Stomach (tissue), 8 donors: ENCODE measurements at regions not wholly inside any gene's neighbourhood (a gene's known extent, or its start where the extent isn't known, plus 50 kb on each side); places are given as distances from the start of the nearest gene placed in this dataset.
A peak's percentile ranks its signal among the peaks of the same experiment; 100 is the strongest.

Experiments used
- DNase-seq, 2 donors: peaks; one replicate each; pipeline versions ENCODE4 v3.0.0 to v3.0.0-alpha.2; 2013 to 2019
- H3K27ac ChIP-seq, 5 donors: fragments of 200-600 bp in 4 of 5; sonication (generic) in 4 of 5; one replicate each; pipeline ENCODE4 v1.5.1; 2013 to 2019; ENCODE audit warnings: mild to moderate bottlenecking in 1 of 5, moderate library complexity in 1 of 5
- H3K27me3 ChIP-seq, 3 donors: fragments of 200-600 bp; sonication (generic); one replicate each; pipeline ENCODE4 v1.5.1; 2017 to 2019; ENCODE audit warnings: mixed run types in 1 of 3
- H3K36me3 ChIP-seq, 4 donors: fragments of 200-600 bp; sonication (generic); 1 replicate in 3 of 4; 2 replicates in 1 of 4; pipeline ENCODE4 v1.5.1; 2016 to 2019
- H3K4me1 ChIP-seq, 4 donors: fragments of 200-600 bp; sonication (generic); one replicate each; pipeline ENCODE4 v1.5.1; 2016 to 2019
- H3K4me3 ChIP-seq, 4 donors: fragments of 200-600 bp; sonication (generic) in 3 of 4; one replicate each; pipeline ENCODE4 v1.5.1; 2016 to 2019; ENCODE audit warnings: mild to moderate bottlenecking in 1 of 4
- H3K9me3 ChIP-seq, 4 donors: fragments of 200-600 bp; sonication (generic); one replicate each; pipeline ENCODE4 v1.5.1; 2016 to 2019
- EP300 ChIP-seq: sonication (generic); formaldehyde crosslinking; IDR thresholded peaks from one replicate; pipeline ENCODE4 v1.6.1; 2017; ENCODE audit warnings: antibody characterized with exemption
- POLR2A ChIP-seq, 4 donors: fragments of 450-650 bp; IDR thresholded peaks; one replicate each; pipeline ENCODE4 v1.6.1; 2016; ENCODE audit warnings: antibody characterized with exemption in 4 of 4, control low read depth in 2 of 4, mild to moderate bottlenecking in 1 of 4, moderate library complexity in 1 of 4
- POLR2AphosphoS5 ChIP-seq, 3 donors: sonication (generic); formaldehyde crosslinking; IDR thresholded peaks; one replicate each; pipeline ENCODE4 v1.6.1; 2016; ENCODE audit warnings: antibody characterized with exemption in 3 of 3
- WGBS, 5 donors: extraction: QIAGEN DNeasy Blood & Tissue Kit in 3 of 5; methylation state at CpG; one replicate each; pipeline versions ENCODE4 v1.1.5 to v1.1.7; 2013 to 2018; 5-methylcytosine and 5-hydroxymethylcytosine counted together
- intact Hi-C: fragments of 100-400 bp; cut with DNase I; formaldehyde crosslinking; loops from one replicate; pipeline ENCODE4 v1.15.1; 2023; ENCODE audit warnings: low total_unique reads
- TF ChIP-seq, protein P1 (sequence below), 7 experiments: fragments of 450-650 bp in 4 of 7; fragments of 200-600 bp in 3 of 7; sonication (generic) in 3 of 7; IDR thresholded peaks; one replicate each; pipeline ENCODE4 v1.5.1; 2016 to 2019; ENCODE audit warnings: antibody characterized with exemption in 7 of 7, control low read depth in 2 of 7, mild to moderate bottlenecking in 1 of 7
- donor health status: healthy with polysubstance abuse.
- donor health status: Bipolar disorder and iron deficiency.
- donor health status: healthy.

DNA sequence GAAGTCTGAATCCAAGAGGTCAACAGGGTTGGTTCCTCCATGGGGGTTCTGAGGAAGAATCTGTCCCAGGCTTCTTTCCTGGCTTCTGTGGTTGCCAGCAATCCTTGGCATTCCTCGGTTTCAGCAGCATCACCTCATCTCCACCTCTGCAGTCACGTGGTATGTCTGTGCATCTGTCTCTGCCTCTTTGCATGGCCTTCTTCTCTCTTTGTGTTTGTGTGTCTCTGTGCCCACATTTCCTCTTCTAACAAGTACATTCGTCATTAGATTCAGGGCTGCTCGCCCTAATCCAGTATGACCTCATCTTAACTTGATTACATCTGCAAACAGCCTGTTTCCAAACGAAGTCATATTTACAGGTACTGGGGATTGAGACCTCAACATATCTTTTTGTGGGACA lies 114.0 kb downstream of the BCOR start:
- 34 to 55% (median 48%) methylated on average over 5 of the region's 5 CpGs for WGBS, 5 donors
- TF ChIP-seq, protein P1, sequence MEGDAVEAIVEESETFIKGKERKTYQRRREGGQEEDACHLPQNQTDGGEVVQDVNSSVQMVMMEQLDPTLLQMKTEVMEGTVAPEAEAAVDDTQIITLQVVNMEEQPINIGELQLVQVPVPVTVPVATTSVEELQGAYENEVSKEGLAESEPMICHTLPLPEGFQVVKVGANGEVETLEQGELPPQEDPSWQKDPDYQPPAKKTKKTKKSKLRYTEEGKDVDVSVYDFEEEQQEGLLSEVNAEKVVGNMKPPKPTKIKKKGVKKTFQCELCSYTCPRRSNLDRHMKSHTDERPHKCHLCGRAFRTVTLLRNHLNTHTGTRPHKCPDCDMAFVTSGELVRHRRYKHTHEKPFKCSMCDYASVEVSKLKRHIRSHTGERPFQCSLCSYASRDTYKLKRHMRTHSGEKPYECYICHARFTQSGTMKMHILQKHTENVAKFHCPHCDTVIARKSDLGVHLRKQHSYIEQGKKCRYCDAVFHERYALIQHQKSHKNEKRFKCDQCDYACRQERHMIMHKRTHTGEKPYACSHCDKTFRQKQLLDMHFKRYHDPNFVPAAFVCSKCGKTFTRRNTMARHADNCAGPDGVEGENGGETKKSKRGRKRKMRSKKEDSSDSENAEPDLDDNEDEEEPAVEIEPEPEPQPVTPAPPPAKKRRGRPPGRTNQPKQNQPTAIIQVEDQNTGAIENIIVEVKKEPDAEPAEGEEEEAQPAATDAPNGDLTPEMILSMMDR (IDR thresholded peaks at IDR 0.05), result no peak
- H3K27ac ChIP-seq, result no peak overlapping the region

DNA sequence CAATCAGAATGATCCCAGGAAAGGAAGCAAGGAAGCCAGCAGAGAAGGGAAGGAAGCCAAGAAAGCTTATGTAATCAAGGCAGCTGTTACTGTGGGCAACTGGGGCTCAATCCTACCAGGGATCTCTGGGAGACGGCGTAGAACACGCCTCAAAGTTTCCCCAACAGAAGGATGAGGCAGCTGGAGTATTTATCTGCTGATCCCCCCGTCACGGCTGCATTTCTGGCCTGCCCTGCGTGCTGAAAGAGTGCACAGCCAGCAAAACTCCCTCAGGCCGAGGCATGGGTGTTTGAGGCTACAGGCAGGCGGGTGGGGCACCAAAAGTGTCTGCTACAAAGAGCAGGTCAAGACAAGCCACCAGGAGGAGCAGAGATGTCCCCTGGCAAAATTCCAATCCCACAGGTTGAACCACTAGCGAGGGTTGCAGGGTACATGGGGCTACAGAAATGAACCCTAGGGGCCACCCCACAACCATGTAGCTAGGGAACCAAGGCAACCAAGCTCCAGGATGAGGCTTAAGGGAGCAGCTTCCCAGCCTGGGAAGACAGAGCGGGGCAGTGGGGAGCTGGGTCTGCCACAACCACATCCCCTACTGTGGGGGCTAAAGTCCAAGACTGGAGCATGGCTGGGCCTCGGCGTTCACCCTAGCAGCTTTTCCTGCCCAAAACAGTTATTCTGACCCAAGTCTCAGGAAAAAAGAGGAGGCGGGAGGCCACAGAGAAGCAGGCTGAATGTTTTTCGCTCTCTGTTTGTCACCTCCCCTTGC lies 113.4 kb downstream of the BCOR start:
- 52 to 93% (median 62%) methylated on average over 6 to 14 of the region's 14 CpGs for WGBS, 5 donors
- Histone ChIP-seq H3K4me3 (no peak overlapping the region), H3K27ac (no peak overlapping the region), H3K4me1 (peaks cover 0 to 11% (median 3%) of the 10 kb centered on the region in 4 donors), H3K9me3 (peaks cover 0 to 11% (median 0%) of the 10 kb centered on the region in 4 donors), H3K27me3 (no peaks in the 10 kb centered on the region), H3K36me3 (no peaks in the 10 kb centered on the region)
- peak in 1 of 2 donors; percentile 65 for DNase-seq
- no peak for TF ChIP-seq POLR2AphosphoS5 (IDR thresholded peaks at IDR 0.05)
- TF ChIP-seq, protein P1 (IDR thresholded peaks at IDR 0.05), result no peak
- TF ChIP-seq EP300, result no peak
- TF ChIP-seq POLR2A (IDR thresholded peaks at IDR 0.05), result no peak
- intact Hi-C loops, result no loop called here

More for the DNA sequence above, 114.0 kb downstream of the BCOR start:
- intact Hi-C loops, result no loop called here
- Histone ChIP-seq H3K27me3 (no peaks in the 10 kb centered on the region), H3K4me3 (no peak overlapping the region), H3K9me3 (peaks cover 0 to 11% (median 0%) of the 10 kb centered on the region in 4 donors), H3K4me1 (peaks cover 0 to 11% (median 3%) of the 10 kb centered on the region in 4 donors), H3K36me3 (no peaks in the 10 kb centered on the region)
- DNase-seq, result peak in 1 of 2 donors; percentile 37

DNA sequence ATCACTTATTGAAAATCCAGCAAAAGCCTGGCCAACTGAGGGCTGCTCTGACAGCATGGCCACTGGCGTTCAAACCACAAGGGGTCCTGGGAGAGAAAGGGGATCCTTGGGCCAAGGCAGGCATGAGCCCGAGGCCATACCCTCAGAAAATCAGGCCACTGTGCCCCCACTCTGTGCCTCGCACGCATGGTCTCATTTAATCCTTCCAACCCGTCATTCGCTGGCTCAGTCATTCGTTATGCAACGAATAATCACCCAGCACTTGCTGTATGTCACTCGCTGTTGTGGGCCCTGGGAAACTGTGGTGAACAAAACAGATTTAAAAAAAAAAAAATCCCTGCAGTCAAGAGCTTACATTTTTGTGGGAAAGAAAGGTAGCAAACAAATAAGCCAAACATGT lies 112.7 kb downstream of the BCOR start:
- WGBS, 5 donors, result 79 to 98% (median 92%) methylated on average over 9 of the region's 9 CpGs
- Histone ChIP-seq H3K4me1 (peaks cover 0 to 11% (median 3%) of the 10 kb centered on the region in 4 donors), H3K36me3 (no peaks in the 10 kb centered on the region), H3K27me3 (no peaks in the 10 kb centered on the region), H3K4me3 (no peak overlapping the region), H3K27ac (no peak overlapping the region), H3K9me3 (peaks cover 0 to 11% (median 0%) of the 10 kb centered on the region in 4 donors)
- TF ChIP-seq POLR2AphosphoS5 (IDR thresholded peaks at IDR 0.05), result no peak
- DNase-seq, result no peak
- intact Hi-C loops, result no loop called here

DNA sequence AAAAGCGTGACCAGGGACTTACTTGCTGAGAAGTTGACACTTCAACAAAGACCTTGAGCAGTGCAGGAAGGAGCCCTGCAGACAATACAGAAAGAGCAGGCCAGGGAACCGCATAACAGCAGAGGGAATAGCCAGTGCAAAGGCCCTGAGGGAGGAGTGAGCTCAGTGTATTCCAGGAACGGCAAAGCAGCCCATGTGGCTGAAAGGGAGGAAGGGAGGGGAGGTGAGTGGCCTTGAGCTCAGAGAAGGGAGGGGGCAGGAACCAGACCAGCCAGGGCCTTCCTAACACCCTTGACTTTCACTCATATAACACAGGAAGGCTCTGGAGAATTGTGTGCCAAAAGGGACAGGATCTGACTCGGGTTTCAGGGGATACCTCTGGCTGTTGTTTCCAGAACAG lies 112.2 kb downstream of the BCOR start:
- no peak for TF ChIP-seq EP300
- TF ChIP-seq POLR2A (IDR thresholded peaks at IDR 0.05), result no peak
- TF ChIP-seq, protein P1 (IDR thresholded peaks at IDR 0.05), result no peak
- 58 to 97% (median 62%) methylated on average over 3 to 4 of the region's 4 CpGs for WGBS, 5 donors
- Histone ChIP-seq H3K27me3 (no peaks in the 10 kb centered on the region), H3K9me3 (peaks cover 0 to 11% (median 0%) of the 10 kb centered on the region in 4 donors), H3K4me3 (no peak overlapping the region), H3K4me1 (peaks cover 0 to 11% (median 3%) of the 10 kb centered on the region in 4 donors), H3K27ac (no peak overlapping the region), H3K36me3 (no peaks in the 10 kb centered on the region)
- intact Hi-C loops, result no loop called here
- DNase-seq, result peak in 1 of 2 donors; percentile 30

DNA sequence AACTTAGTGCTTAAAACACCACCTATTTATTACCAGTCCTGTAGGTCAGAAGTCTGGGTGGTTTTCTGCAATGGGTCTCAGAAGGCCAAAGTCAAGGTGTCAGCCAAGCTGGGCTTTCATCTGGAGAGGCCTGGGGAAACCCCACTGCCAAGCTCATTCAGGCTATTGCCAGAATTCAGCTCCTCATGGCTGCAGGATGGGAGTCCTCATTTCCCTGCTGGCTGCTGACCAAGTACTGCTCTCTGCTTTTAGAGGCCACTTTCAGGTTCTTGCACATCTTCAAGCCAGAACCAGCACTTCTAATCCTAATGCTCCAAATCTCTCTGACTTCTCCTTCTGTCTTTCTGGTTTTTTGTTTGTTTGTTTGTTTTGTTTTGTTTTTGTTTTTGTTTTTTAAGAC lies 109.3 kb downstream of the BCOR start:
- H3K27me3 ChIP-seq, result no peaks in the 10 kb centered on the region

More for the DNA sequence above, 109.3 kb downstream of the BCOR start:
- TF ChIP-seq POLR2AphosphoS5 (IDR thresholded peaks at IDR 0.05) (no peak), EP300 (no peak)
- no peak overlapping the region for H3K4me3 ChIP-seq
- peaks cover 0 to 11% (median 3%) of the 10 kb centered on the region in 4 donors for H3K4me1 ChIP-seq
- intact Hi-C loops, result no loop called here
- H3K36me3 ChIP-seq, result no peaks in the 10 kb centered on the region
- no peak for DNase-seq
- peaks cover 0 to 8% (median 0%) of the 10 kb centered on the region in 4 donors for H3K9me3 ChIP-seq
- H3K27ac ChIP-seq, result no peak overlapping the region
